H9 (cell line): ENCODE measurements at regions not wholly inside any gene's neighbourhood (a gene's known extent, or its start where the extent isn't known, plus 50 kb on each side); places are given as distances from the start of the nearest gene placed in this dataset.

ENCODE experiments used
- DNase-seq: peaks from one replicate; pipeline ENCODE4 v3.0.0-alpha.2; 2017
- H2AFZ ChIP-seq: one replicate; pipeline ENCODE4 v1.6.1; 2013; ENCODE audit warnings: mild to moderate bottlenecking, low read length, control low read depth, moderate library complexity
- H2AK5ac ChIP-seq: 2 replicates; pipeline ENCODE4 v1.6.1; 2013; ENCODE audit warnings: low read length, control low read depth, mixed read lengths; ENCODE audit not compliant: insufficient read length
- H2BK120ac ChIP-seq: one replicate; pipeline ENCODE4 v1.6.1; 2013; ENCODE audit warnings: low read depth, mild to moderate bottlenecking, low read length, control low read depth, inconsistent platforms; ENCODE audit not compliant: poor library complexity, severe bottlenecking
- H2BK12ac ChIP-seq: 2 replicates; pipeline ENCODE4 v1.6.1; 2013; ENCODE audit warnings: low read length, control low read depth, mixed read lengths, low read depth; ENCODE audit not compliant: insufficient read length
- H2BK15ac ChIP-seq: 2 replicates; pipeline ENCODE4 v1.6.1; 2013; ENCODE audit warnings: low read depth, low read length, control low read depth
- H2BK20ac ChIP-seq: one replicate; pipeline ENCODE4 v1.6.1; 2013; ENCODE audit warnings: low read depth, mild to moderate bottlenecking, low read length, control low read depth, inconsistent platforms; ENCODE audit not compliant: poor library complexity, severe bottlenecking
- H2BK5ac ChIP-seq: 2 replicates; pipeline ENCODE4 v1.6.1; 2013; ENCODE audit warnings: low read length, control low read depth, mixed read lengths; ENCODE audit not compliant: insufficient read length
- H3K14ac ChIP-seq: 2 replicates; pipeline ENCODE4 v1.6.1; 2013; ENCODE audit warnings: low read length, control low read depth; ENCODE audit not compliant: insufficient read depth
- H3K18ac ChIP-seq: 2 replicates; pipeline ENCODE4 v1.6.1; 2013; ENCODE audit warnings: low read depth, mild to moderate bottlenecking, mixed read lengths, low read length, control low read depth; ENCODE audit not compliant: insufficient read length
- H3K23ac ChIP-seq: 2 replicates; pipeline ENCODE4 v1.6.1; 2013; ENCODE audit warnings: low read length, control low read depth, mixed read lengths, low read depth; ENCODE audit not compliant: insufficient read length
- H3K23me2 ChIP-seq: 2 replicates; pipeline ENCODE4 v1.6.1; 2013; ENCODE audit warnings: low read depth, mild to moderate bottlenecking, mixed read lengths, low read length, control low read depth; ENCODE audit not compliant: insufficient read length, poor library complexity, severe bottlenecking
- H3K27ac ChIP-seq: 2 replicates; pipeline ENCODE4 v1.5.1; 2013; ENCODE audit warnings: low read length, control low read depth, mixed read lengths, low read depth; ENCODE audit not compliant: insufficient read length
- H3K27me3 ChIP-seq: 2 replicates; pipeline ENCODE4 v1.6.1; 2013; ENCODE audit warnings: low read length, control low read depth, inconsistent platforms; ENCODE audit not compliant: insufficient read depth
- H3K4ac ChIP-seq: 2 replicates; pipeline ENCODE4 v1.6.1; 2013; ENCODE audit warnings: low read depth, mild to moderate bottlenecking, control low read depth, inconsistent platforms, low read length, moderate library complexity
- H3K4me1 ChIP-seq: 2 replicates; pipeline ENCODE4 v1.6.1; 2013; ENCODE audit warnings: low read length, control low read depth, inconsistent platforms; ENCODE audit not compliant: insufficient read depth
- H3K4me2 ChIP-seq: 2 replicates; pipeline ENCODE4 v1.6.1; 2013; ENCODE audit warnings: low read length, control low read depth, mixed read lengths; ENCODE audit not compliant: insufficient read length, insufficient read depth
- H3K56ac ChIP-seq: 2 replicates; pipeline ENCODE4 v1.6.1; 2013; ENCODE audit warnings: low read depth, mild to moderate bottlenecking, mixed read lengths, low read length, control low read depth; ENCODE audit not compliant: insufficient read length
- H3K79me1 ChIP-seq: 2 replicates; pipeline ENCODE4 v1.6.1; 2013; ENCODE audit warnings: low read depth, mild to moderate bottlenecking, moderate library complexity, low read length, control low read depth, inconsistent platforms; ENCODE audit not compliant: insufficient read depth, poor library complexity, severe bottlenecking
- H3K79me2 ChIP-seq: 2 replicates; pipeline ENCODE4 v1.6.1; 2013; ENCODE audit warnings: low read length, control low read depth, inconsistent platforms; ENCODE audit not compliant: insufficient read depth
- H3K9ac ChIP-seq: 2 replicates; pipeline ENCODE4 v1.6.1; 2013; ENCODE audit warnings: low read length, control low read depth, mixed read lengths; ENCODE audit not compliant: insufficient read length; ENCODE audit errors: extremely low read depth
- H3K9me3 ChIP-seq: one replicate; pipeline ENCODE4 v1.6.1; 2013; ENCODE audit warnings: low read depth, low read length, inconsistent platforms; ENCODE audit not compliant: control insufficient read depth
- H3T11ph ChIP-seq: one replicate; pipeline ENCODE4 v1.6.1; 2013; ENCODE audit warnings: mild to moderate bottlenecking, low read length, control low read depth, inconsistent platforms
- H4K20me1 ChIP-seq: one replicate; pipeline ENCODE4 v1.6.1; 2013; ENCODE audit not compliant: control insufficient read depth, insufficient read length, insufficient read depth
- H4K5ac ChIP-seq: 2 replicates; pipeline ENCODE4 v1.6.1; 2013; ENCODE audit warnings: low read depth, mild to moderate bottlenecking, mixed read lengths, low read length, control low read depth; ENCODE audit not compliant: insufficient read length
- H4K8ac ChIP-seq: replicated peaks from 2 replicates; pipeline ENCODE4 v1.6.1; 2013; ENCODE audit warnings: low read length, control low read depth, mixed read lengths, low read depth; ENCODE audit not compliant: insufficient read length
- H4K91ac ChIP-seq: 2 replicates; pipeline ENCODE4 v1.6.1; 2013; ENCODE audit warnings: low read depth, mild to moderate bottlenecking, moderate library complexity, mixed read lengths, low read length, control low read depth; ENCODE audit not compliant: insufficient read length
- H3K27ac Mint-ChIP-seq, 3 experiments: 2 replicates in 2 of 3; 3 replicates in 1 of 3; pipeline ENCODE4 v1.8.0; 2020 to 2021; ENCODE audit warnings: mixed read lengths in 3 of 3, mild to moderate bottlenecking in 1 of 3, moderate library complexity in 1 of 3
- H3K27me3 Mint-ChIP-seq: 2 replicates; pipeline ENCODE4 v1.8.0; 2021; ENCODE audit warnings: low read depth, mild to moderate bottlenecking, moderate library complexity, mixed read lengths
- H3K36me3 Mint-ChIP-seq, 3 experiments: 2 replicates in 2 of 3; 3 replicates in 1 of 3; pipeline ENCODE4 v1.8.0; 2020 to 2021; ENCODE audit warnings: low read depth in 3 of 3, mixed read lengths in 3 of 3; ENCODE audit not compliant: insufficient read depth in 1 of 3
- H3K4me1 Mint-ChIP-seq, 2 experiments: 2 replicates each; pipeline ENCODE4 v1.8.0; 2020; ENCODE audit warnings: mixed read lengths in 2 of 2
- H3K4me3 Mint-ChIP-seq, 2 experiments: 2 replicates in 1 of 2; 3 replicates in 1 of 2; pipeline ENCODE4 v1.8.0; 2020 to 2021; ENCODE audit warnings: mild to moderate bottlenecking in 2 of 2, mixed read lengths in 2 of 2, moderate library complexity in 1 of 2
- H3K9me3 Mint-ChIP-seq, 2 experiments: 2 replicates in 1 of 2; 3 replicates in 1 of 2; pipeline ENCODE4 v1.8.0; 2020; ENCODE audit warnings: mild to moderate bottlenecking in 2 of 2, mixed read lengths in 2 of 2, moderate library complexity in 1 of 2
- WGBS: extraction: QIAGEN DNeasy Blood & Tissue Kit; methylation state at CpG from one replicate; pipeline ENCODE4 v1.1.7; 2013; ENCODE audit warnings: missing lambda C conversion rate, low lambda C conversion rate, mixed read lengths; ENCODE audit not compliant: insufficient read length; ENCODE audit errors: extremely low coverage; 5-methylcytosine and 5-hydroxymethylcytosine counted together
- TF ChIP-seq, protein P1 (sequence below): fragments of 200-600 bp; sonication (generic); conservative IDR thresholded peaks from 3 replicates; pipeline ENCODE4 v1.8.0; 2021; ENCODE audit warnings: antibody characterized with exemption, mild to moderate bottlenecking

DNA sequence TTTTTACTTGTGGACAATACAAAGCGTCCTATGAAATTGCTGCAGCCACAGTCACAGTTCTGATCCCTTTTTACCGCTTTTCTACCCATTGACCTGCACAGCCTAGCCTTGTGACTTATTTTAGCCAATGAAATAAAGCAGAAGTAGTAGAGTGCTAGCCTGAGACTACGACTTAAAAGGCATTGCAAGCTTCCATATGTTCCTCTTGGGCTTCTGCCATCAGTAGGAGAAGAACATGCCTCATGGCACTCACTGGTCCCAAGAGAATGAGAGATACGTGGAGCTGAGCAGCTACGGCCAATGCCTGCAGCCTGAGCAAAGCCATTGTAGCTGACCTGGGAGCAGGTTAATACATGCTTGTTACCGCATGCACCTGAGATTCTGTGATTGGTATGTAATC is 416.6 kb upstream of the CLINT1 start:
- Histone ChIP-seq H4K20me1 (no peaks in the 10 kb centered on the region), H4K5ac (no peak overlapping the region), H3K56ac (no peak overlapping the region), H3K23ac (no peak overlapping the region), H3K4ac (no peak overlapping the region), H3K14ac (no peak overlapping the region), H3K9ac (no peak overlapping the region), H3K4me1 (peaks cover 3% of the 10 kb centered on the region; the same call in 1 of the 2 replicates), H3K79me2 (no peaks in the 10 kb centered on the region), H3K18ac (no peak overlapping the region), H3T11ph (no peak overlapping the region), H2BK20ac (no peak overlapping the region), H2AK5ac (no peak overlapping the region), H3K4me2 (no peak overlapping the region), H3K27me3 (no peaks in the 10 kb centered on the region), H2AFZ (no peak overlapping the region), H4K8ac (no peak overlapping the region), H3K79me1 (no peaks in the 10 kb centered on the region), H3K23me2 (peaks cover 3% of the 10 kb centered on the region), H2BK15ac (no peak overlapping the region), H2BK120ac (no peak overlapping the region), H4K91ac (no peak overlapping the region), H3K9me3 (no peaks in the 10 kb centered on the region), H3K27ac (no peak overlapping the region), H2BK12ac (no peak overlapping the region), H2BK5ac (no peak overlapping the region)
- DNase-seq: no peak
- H3K36me3 Mint-ChIP-seq: no peaks in the 10 kb centered on the region; a peak in 1 of 7 replicates
- H3K4me1 Mint-ChIP-seq: peaks cover 23 to 31% of the 10 kb centered on the region in 2 experiments
- no peak overlapping the region for H3K4me3 Mint-ChIP-seq
- H3K9me3 Mint-ChIP-seq: no peaks in the 10 kb centered on the region
- H3K27ac Mint-ChIP-seq: no peak overlapping the region
- WGBS: no CpG with 5 or more reads among the region's 6 CpGs
- peaks cover 6% of the 10 kb centered on the region for H3K27me3 Mint-ChIP-seq
- TF ChIP-seq, protein P1, sequence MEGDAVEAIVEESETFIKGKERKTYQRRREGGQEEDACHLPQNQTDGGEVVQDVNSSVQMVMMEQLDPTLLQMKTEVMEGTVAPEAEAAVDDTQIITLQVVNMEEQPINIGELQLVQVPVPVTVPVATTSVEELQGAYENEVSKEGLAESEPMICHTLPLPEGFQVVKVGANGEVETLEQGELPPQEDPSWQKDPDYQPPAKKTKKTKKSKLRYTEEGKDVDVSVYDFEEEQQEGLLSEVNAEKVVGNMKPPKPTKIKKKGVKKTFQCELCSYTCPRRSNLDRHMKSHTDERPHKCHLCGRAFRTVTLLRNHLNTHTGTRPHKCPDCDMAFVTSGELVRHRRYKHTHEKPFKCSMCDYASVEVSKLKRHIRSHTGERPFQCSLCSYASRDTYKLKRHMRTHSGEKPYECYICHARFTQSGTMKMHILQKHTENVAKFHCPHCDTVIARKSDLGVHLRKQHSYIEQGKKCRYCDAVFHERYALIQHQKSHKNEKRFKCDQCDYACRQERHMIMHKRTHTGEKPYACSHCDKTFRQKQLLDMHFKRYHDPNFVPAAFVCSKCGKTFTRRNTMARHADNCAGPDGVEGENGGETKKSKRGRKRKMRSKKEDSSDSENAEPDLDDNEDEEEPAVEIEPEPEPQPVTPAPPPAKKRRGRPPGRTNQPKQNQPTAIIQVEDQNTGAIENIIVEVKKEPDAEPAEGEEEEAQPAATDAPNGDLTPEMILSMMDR: no peak
